ENCODE measurements at regions not wholly inside any gene's neighbourhood (a gene's known extent, or its start where the extent isn't known, plus 50 kb on each side); places are given as distances from the start of the nearest gene placed in this dataset.

GRCh38 chr1:55530749-55531478 lies 315.8 kb upstream of the USP24 start:
- no peak for TF ChIP-seq CTCF (IDR thresholded peaks at IDR 0.05; ENCODE audit: low read depth, low read length, missing control alignments)
- DNase-seq (ENCODE audit: low read depth) = no peak
- H3K4me3 ChIP-seq (ENCODE audit: low read depth, low read length) = no peak overlapping the region

GRCh38 chr1:55529017-55529416 lies 313.9 kb upstream of the USP24 start:
- TF ChIP-seq CTCF (IDR thresholded peaks at IDR 0.05; ENCODE audit: low read depth, low read length, missing control alignments) = no peak
- DNase-seq (ENCODE audit: low read depth) = no peak
- no peak overlapping the region for H3K4me3 ChIP-seq (ENCODE audit: low read depth, low read length)

DNA sequence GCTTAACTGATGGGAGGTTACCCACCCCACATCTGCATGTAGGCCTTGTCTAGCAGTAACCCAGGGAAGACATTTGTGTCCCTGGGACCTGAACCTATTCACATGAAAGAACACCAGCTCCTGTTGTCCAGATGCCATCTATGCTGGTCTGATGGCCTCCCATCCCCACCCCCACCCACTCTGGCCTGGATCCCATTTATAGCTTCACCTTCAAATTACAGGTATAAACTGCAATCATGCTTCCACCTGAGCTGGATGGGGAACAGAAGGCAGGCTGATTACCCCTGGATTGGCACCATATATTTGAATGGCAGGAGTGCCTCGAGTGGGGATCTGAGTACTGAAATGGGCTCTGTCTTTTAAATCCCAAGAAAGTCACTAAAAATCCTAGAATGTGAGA lies 312.7 kb upstream of the USP24 start:
- no peak for DNase-seq (ENCODE audit: low read depth)
- no peak overlapping the region for H3K4me3 ChIP-seq (ENCODE audit: low read depth, low read length)
- no peak for TF ChIP-seq CTCF (IDR thresholded peaks at IDR 0.05; ENCODE audit: low read depth, low read length, missing control alignments)

DNA sequence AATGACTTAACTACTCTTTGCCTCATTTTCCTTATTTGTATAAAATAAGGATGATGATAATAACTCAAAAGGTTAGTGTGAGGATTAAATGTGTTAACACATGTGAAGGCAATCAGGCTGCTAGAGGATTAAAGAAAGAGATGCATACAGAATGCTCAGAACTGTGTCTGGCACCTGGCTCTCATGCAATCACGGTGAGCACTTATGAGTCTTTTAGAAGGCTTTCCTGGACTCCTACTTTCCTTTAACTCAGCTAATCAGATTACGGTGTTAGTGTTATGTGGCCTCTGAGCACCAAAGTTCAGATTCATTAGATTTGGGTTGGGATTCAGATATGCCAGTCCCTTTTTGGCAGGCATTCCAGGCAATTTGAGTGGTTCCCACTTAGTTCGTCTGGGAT lies 311.6 kb upstream of the USP24 start:
- no peak for TF ChIP-seq CTCF (IDR thresholded peaks at IDR 0.05; ENCODE audit: low read depth, low read length, missing control alignments)
- H3K4me3 ChIP-seq (ENCODE audit: low read depth, low read length) = no peak overlapping the region
- no peak for DNase-seq (ENCODE audit: low read depth)

DNA sequence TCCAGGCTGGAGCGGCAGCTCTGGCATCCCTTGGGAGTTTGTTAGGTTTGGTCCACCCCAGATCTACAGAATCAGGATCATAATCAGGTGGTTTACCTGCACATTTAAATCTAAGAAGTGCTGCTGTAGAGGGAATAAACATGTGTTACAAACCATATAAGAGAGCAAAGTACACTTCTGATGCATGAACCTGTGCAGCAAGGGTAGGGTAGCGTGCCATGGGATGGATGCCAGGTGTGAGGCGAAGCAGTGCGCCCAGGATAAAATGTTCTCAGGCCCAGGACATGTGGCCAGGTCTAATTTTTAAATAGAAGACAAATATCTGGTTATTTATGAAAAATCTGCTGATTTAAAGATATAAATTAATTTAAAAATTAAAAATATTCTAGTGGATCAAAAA lies 308.8 kb upstream of the USP24 start:
- no peak for TF ChIP-seq CTCF (IDR thresholded peaks at IDR 0.05; ENCODE audit: low read depth, low read length, missing control alignments)
- no peak overlapping the region for H3K4me3 ChIP-seq (ENCODE audit: low read depth, low read length)
- DNase-seq (ENCODE audit: low read depth) = no peak

DNA sequence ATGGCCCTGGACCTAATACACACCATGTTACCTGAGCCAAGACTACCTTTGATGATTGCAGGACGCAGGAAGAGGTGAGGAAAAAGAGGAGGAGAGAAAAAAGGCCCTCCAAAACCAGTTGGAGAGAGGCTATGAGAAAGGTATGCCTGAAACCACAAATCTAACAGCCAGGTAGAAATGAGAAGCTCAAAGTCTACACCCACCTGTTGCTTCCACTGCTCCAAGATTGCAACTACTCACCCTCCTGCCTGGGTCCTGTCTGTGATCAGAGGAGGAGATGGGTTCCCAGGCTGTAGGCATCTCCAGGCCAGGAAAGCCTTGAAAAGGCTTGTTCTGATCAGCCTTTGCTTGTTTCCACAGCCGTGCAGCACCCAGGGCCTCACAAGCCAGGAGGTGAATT lies 307.8 kb upstream of the USP24 start:
- TF ChIP-seq CTCF (IDR thresholded peaks at IDR 0.05; ENCODE audit: low read depth, low read length, missing control alignments) = no peak
- DNase-seq (ENCODE audit: low read depth) = no peak
- H3K4me3 ChIP-seq (ENCODE audit: low read depth, low read length) = no peak overlapping the region

GRCh38 chr1:55522353-55522903 lies 307.3 kb upstream of the USP24 start:
- DNase-seq (ENCODE audit: low read depth) = no peak
- no peak for TF ChIP-seq CTCF (IDR thresholded peaks at IDR 0.05; ENCODE audit: low read depth, low read length, missing control alignments)
- H3K4me3 ChIP-seq (ENCODE audit: low read depth, low read length) = no peak overlapping the region

All from GM12864 (cell line).